Astrocyte of the cerebellum (primary cell): ENCODE measurements at regions not wholly inside any gene's neighbourhood (a gene's known extent, or its start where the extent isn't known, plus 50 kb on each side); places are given as distances from the start of the nearest gene placed in this dataset.
"Not testable (repeated sequence)": the region's sequence is repeated elsewhere in the genome, so short reads cannot be mapped to it uniquely, and the experiment has no call there.

Experiments
- DNase-seq: peaks from one replicate; pipeline ENCODE4 v3.0.0-alpha.2; 2011; ENCODE audit warnings: low read depth
- H3K4me3 ChIP-seq: 2 replicates; pipeline ENCODE4 v1.5.1; 2011; ENCODE audit warnings: mild to moderate bottlenecking, low read depth, low read length, moderate library complexity
- CTCF ChIP-seq: IDR thresholded peaks from 2 replicates; pipeline ENCODE4 v1.5.1; 2012; ENCODE audit warnings: low read length, low read depth, moderate library complexity, mild to moderate bottlenecking; ENCODE audit errors: missing control alignments
- in situ Hi-C: cut with HindIII; loops from 2 replicates; pipeline ENCODE4 v1.10.0; 2017; ENCODE audit warnings: low sequenced_read_pairs

DNA sequence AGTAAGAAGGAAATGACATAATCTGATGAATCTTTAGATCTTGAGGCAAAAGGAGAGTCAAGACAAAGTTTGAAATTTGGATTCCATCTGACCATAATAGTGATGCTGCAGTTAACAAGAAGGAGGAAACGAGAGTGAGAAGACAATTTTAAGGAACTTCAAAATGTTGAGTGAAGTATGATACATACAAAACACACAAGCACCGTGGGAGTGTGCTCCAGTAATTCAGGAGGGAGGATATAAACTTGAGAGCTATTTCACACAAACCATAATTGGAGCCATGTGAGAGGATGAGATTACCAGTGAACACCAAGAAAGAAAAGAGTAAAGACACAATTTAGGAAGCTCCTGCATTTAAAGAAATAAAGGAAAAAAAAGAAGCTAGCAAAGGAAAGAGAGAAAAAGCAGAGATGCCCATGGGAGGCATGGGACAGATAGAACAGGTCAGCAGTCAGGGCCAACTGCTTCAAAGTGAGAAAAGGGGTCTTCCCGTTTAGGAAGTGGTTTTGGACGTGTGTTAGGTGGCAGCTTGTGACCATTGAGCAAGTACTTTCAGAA, 150.7 kb upstream of the SLC7A11 start:
- DNase-seq, result no peak
- in situ Hi-C loops, result no loop called here
- H3K4me3 ChIP-seq, result no peak overlapping the region
- TF ChIP-seq CTCF, result no peak

DNA sequence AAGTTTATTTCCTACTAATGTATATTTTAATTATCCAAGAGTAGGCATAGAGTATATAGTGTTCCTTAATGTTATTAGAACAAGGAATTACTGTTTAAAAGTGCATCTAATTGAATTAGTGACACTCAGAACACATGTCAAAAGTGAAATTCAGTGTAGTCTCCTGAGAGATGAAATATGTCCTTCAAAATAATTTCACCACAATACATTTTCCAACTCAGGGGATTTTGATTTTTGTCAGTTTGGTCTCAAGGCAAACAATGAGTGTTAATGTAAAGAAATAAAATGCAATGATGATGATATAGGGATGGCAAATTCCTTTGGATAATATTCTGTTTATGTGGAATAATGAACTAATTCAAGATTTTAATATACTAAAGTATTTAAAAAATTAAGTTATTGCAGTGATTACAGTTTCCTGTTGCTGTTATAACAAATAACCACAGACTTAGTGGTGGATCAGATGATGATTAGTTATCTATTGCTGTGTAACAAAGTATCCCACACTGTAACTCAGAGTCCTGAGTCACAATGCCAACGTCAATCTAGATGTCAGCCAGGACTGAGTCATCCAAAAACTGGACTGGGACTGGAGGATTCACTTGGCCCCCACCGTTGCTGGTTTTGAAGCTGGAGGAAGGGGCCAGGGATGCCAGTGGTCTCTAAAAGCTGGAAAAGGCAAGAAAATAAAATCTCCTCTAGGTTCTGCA, 148.0 kb upstream of the SLC7A11 start:
- in situ Hi-C loops, result no loop called here
- no peak overlapping the region for H3K4me3 ChIP-seq
- no peak for DNase-seq
- no peak for TF ChIP-seq CTCF

- TF ChIP-seq CTCF, result no peak
- no peak for DNase-seq
- in situ Hi-C loops, result no loop called here
- no peak overlapping the region for H3K4me3 ChIP-seq
These were observed 132.8 kb upstream of the SLC7A11 start for GRCh38 chr4:138374947-138375346.

DNA sequence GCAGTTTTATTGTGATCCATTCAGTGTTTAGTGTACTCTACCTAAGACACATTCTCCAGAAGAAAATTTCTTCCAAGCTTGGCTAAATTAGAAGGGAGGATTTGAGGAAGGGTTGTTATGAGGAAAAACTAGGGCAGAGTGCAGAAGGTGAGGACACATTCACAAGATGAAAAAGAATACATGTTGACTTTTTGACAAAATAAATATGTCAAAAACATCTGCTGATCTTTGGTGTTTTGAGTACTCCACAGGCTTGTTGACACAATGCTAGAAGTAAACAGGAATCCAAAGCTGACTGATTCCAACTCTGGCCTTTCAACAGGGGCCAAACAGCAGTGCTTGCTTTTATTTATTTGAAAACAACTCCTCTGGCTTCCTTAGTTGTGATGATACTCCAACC, 125.8 kb upstream of the SLC7A11 start:
- in situ Hi-C loops, result no loop called here
- no peak for DNase-seq
- TF ChIP-seq CTCF, result no peak
- H3K4me3 ChIP-seq, result no peak overlapping the region

DNA sequence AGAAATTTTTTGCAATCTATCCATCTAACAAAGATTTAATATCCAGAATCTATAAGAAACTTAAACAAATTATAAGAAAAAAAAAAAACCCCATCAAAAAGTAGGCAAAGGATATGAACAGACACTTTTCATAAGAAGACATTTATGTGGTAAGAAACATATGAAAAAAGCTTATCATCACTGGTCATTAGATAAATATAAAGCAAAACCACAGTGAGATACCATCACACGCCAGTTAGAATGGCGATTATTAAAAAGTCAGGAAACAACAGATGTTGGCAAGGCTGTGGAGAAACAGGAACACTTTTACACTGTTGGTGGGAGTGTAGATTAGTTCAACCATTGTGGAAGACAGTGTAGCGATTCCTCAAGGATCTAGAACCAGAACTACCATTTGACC, 110.3 kb upstream of the SLC7A11 start:
- DNase-seq, in situ Hi-C loops, H3K4me3 ChIP-seq: not testable (repeated sequence)

DNA sequence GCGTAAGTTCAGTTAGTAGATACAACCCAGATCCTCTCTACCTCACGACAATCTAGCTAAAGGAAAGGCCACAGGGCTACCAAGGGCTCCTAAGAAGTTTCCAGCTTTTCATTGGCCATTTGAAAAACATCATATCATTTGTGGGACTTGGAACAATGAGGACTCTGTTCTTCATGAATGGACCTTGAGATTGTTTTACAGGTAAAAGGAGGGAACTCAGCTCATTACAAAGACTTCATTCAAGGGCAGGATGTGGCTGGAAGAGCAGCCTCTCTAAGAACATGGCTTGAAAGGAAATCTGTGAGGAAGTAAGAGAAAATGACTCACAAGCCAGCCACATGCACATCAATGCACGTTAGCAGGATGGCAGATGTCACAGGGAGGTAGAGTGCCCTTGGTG, 105.9 kb upstream of the SLC7A11 start:
- in situ Hi-C loops, result no loop called here
- no peak for TF ChIP-seq CTCF
- H3K4me3 ChIP-seq, result no peak overlapping the region
- no peak for DNase-seq

DNA sequence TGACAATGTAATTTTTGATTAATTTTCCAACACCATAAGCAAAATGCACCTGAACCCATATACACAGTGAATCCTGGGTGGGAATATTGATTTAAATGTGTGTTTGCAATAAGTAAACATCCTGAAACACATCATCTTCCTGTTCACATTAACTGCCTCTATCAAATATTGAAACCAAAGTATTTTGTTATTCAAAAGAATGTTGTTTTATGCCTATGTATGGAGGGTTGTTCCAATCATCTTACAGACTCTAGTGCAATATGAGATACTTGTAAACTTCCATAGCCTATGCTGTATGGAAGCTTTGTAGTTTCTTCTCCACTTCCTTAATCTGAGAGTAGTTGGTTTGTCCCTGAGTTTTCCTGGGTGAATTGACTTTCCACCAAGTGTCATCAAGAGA, 105.4 kb upstream of the SLC7A11 start:
- in situ Hi-C loops, result no loop called here
- no peak for TF ChIP-seq CTCF
- no peak overlapping the region for H3K4me3 ChIP-seq
- no peak for DNase-seq
